ENCODE measurements at regions not wholly inside any gene's neighbourhood (a gene's known extent, or its start where the extent isn't known, plus 50 kb on each side); places are given as distances from the start of the nearest gene placed in this dataset.

DNA sequence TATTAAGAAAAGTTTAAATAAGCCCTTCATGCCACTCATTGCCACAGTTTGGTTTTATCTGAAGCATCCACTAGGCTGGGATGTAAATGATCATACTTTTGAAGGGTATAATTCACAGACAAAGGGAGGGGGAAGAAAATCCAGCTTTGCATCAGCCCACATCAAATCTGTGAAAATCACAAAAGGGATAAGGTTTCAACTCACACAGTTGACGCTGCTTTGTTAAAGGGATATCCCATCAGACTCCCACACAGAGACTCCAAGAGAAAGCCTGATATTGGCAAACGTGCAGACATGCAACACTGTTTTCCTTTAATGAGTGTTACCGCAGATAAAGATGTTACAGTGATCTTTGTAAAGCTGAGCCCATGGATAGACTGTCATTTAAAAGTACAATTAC is 602.9 kb downstream of the TLE1 start:
- TF ChIP-seq, protein P1, sequence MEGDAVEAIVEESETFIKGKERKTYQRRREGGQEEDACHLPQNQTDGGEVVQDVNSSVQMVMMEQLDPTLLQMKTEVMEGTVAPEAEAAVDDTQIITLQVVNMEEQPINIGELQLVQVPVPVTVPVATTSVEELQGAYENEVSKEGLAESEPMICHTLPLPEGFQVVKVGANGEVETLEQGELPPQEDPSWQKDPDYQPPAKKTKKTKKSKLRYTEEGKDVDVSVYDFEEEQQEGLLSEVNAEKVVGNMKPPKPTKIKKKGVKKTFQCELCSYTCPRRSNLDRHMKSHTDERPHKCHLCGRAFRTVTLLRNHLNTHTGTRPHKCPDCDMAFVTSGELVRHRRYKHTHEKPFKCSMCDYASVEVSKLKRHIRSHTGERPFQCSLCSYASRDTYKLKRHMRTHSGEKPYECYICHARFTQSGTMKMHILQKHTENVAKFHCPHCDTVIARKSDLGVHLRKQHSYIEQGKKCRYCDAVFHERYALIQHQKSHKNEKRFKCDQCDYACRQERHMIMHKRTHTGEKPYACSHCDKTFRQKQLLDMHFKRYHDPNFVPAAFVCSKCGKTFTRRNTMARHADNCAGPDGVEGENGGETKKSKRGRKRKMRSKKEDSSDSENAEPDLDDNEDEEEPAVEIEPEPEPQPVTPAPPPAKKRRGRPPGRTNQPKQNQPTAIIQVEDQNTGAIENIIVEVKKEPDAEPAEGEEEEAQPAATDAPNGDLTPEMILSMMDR (optimal IDR thresholded peaks at IDR 0.05 in 1 of 3, IDR thresholded peaks at IDR 0.05 in 1 of 3, conservative IDR thresholded peaks at IDR 0.05 in 1 of 3; ENCODE audit: extremely low read depth in 1 of 3, insufficient read depth in 2 of 3, low read length in 3 of 3) = no peak
- TF ChIP-seq EZH2 (IDR thresholded peaks at IDR 0.05; ENCODE audit: low read length) = no peak
